ENCODE measurements at regions not wholly inside any gene's neighbourhood (a gene's known extent, or its start where the extent isn't known, plus 50 kb on each side); places are given as distances from the start of the nearest gene placed in this dataset.

DNA sequence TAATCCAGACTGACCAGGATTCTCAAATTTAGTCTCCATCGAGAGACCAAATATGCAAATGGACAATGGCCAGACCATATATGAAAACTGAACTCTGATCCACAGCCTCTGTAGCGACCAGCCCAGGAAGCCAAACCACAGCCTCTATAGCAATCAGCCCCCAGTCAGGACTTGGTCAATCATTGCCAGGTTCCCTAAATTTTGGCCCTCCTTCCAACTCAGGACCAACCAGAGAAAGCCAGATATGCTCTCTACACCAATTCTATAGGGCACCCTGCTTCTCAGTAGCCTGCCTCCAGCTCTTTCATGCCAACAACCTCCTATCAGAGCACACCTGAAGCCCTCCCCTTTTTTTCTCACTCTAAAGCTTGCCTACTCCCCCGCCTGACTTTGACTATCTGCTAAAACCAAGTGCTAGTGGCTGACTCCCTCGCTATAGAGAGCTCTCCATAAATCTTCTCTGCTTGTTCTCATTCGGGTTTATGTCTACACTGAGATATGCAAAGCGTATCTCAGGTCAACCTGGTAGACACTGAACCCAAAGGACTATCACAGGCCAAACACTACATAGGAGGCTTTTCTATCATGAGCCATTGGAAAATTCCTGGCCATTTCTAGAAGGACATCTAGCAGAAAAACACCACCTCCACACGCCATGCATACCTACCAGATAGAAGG lies 110.5 kb upstream of the FUT8 start:
- no peak for FAIRE-seq
- ATAC-seq = no peak
- 90% methylated on average over 7 of the region's 7 CpGs for WGBS (ENCODE audit: missing lambda C conversion rate)
- Histone ChIP-seq H3K4me3 (no peak overlapping the region), H3K27ac (no peak overlapping the region), H3K4me2 (no peak overlapping the region), H3K9me3 (no peaks in the 10 kb centered on the region), H3K4me1 (peaks cover 20% of the 10 kb centered on the region)
- DNase-seq (ENCODE audit: low read depth in 1 of 2, low spot score in 1 of 2) = no peak
- ChIA-PET CTCF (interaction anchor here (2.7 kb wide), 1 partner anchor 14 kb away, joined by 6 read pairs; no protein-coding TSS in a partner anchor), POLR2A (no interaction called here)
- no peak for TF ChIP-seq HOXB13 (CRISPR knock-in tag; IDR thresholded peaks at IDR 0.05; ENCODE audit: low read depth)

DNA sequence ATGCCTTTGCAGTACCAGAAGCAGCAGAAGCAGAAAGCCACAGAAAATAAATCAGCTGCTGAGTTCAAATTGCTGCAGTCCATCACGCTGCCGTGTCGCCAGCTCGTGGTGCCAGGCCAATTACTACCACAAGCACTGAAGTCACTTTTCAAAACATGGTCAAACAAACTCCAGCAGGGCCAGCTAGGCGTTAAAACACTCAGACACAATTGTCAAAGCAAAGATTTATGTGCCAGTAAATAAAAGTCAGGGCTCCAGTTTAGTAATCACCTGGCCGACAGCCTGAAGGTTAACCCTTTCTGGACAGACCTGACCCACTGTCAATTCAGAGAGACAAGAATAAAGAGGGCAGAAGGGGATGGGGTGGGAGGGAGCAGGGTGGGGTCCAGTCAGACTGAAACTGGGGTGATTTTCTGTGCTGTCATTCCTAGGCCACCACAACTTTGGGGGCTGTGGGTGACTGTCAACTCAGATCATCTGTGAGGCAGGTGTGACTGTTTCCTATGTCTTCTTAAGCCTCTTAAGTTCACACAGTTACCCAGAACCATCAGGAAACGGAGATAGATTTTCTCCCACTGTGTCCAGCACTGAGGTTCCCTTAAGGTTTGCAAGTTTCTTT lies 109.8 kb upstream of the FUT8 start:
- Histone ChIP-seq H3K4me1 (peaks cover 14% of the 10 kb centered on the region), H3K27ac (no peak overlapping the region), H3K9me3 (no peaks in the 10 kb centered on the region), H3K4me2 (no peak overlapping the region), H3K4me3 (no peak overlapping the region)
- FAIRE-seq (no peak), ATAC-seq (no peak), DNase-seq (ENCODE audit: low read depth in 1 of 2, low spot score in 1 of 2) (no peak)
- TF ChIP-seq, protein P1, sequence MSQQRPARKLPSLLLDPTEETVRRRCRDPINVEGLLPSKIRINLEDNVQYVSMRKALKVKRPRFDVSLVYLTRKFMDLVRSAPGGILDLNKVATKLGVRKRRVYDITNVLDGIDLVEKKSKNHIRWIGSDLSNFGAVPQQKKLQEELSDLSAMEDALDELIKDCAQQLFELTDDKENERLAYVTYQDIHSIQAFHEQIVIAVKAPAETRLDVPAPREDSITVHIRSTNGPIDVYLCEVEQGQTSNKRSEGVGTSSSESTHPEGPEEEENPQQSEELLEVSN (IDR thresholded peaks at IDR 0.05; ENCODE audit: borderline replicate concordance, low read depth) = no peak
- TF ChIP-seq CEBPB (IDR thresholded peaks at IDR 0.05) (no peak), KDM5A (IDR thresholded peaks at IDR 0.05) (no peak), TFCP2L1 (CRISPR knock-in tag; IDR thresholded peaks at IDR 0.05) (no peak), HDAC2 (IDR thresholded peaks at IDR 0.05) (no peak), GATA3 (IDR thresholded peaks at IDR 0.05; ENCODE audit: borderline replicate concordance) (no peak), SREBF2 (IDR thresholded peaks at IDR 0.05) (no peak), CHD4 (IDR thresholded peaks at IDR 0.05; ENCODE audit: borderline replicate concordance) (no peak), JUNB (IDR thresholded peaks at IDR 0.05) (no peak), EHF (CRISPR knock-in tag; IDR thresholded peaks at IDR 0.05) (no peak), ZNF302 (CRISPR knock-in tag; IDR thresholded peaks at IDR 0.05) (no peak), CBX8 (IDR thresholded peaks at IDR 0.05) (no peak), RFX5 (IDR thresholded peaks at IDR 0.05) (no peak), ZC3H11A (IDR thresholded peaks at IDR 0.05) (no peak)
- TF ChIP-seq, protein P2, sequence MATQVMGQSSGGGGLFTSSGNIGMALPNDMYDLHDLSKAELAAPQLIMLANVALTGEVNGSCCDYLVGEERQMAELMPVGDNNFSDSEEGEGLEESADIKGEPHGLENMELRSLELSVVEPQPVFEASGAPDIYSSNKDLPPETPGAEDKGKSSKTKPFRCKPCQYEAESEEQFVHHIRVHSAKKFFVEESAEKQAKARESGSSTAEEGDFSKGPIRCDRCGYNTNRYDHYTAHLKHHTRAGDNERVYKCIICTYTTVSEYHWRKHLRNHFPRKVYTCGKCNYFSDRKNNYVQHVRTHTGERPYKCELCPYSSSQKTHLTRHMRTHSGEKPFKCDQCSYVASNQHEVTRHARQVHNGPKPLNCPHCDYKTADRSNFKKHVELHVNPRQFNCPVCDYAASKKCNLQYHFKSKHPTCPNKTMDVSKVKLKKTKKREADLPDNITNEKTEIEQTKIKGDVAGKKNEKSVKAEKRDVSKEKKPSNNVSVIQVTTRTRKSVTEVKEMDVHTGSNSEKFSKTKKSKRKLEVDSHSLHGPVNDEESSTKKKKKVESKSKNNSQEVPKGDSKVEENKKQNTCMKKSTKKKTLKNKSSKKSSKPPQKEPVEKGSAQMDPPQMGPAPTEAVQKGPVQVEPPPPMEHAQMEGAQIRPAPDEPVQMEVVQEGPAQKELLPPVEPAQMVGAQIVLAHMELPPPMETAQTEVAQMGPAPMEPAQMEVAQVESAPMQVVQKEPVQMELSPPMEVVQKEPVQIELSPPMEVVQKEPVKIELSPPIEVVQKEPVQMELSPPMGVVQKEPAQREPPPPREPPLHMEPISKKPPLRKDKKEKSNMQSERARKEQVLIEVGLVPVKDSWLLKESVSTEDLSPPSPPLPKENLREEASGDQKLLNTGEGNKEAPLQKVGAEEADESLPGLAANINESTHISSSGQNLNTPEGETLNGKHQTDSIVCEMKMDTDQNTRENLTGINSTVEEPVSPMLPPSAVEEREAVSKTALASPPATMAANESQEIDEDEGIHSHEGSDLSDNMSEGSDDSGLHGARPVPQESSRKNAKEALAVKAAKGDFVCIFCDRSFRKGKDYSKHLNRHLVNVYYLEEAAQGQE (IDR thresholded peaks at IDR 0.05) = no peak
- TF ChIP-seq, protein P3, sequence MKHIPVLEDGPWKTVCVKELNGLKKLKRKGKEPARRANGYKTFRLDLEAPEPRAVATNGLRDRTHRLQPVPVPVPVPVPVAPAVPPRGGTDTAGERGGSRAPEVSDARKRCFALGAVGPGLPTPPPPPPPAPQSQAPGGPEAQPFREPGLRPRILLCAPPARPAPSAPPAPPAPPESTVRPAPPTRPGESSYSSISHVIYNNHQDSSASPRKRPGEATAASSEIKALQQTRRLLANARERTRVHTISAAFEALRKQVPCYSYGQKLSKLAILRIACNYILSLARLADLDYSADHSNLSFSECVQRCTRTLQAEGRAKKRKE (CRISPR knock-in tag; IDR thresholded peaks at IDR 0.05; ENCODE audit: low read depth) = no peak
- TF ChIP-seq, protein P4, sequence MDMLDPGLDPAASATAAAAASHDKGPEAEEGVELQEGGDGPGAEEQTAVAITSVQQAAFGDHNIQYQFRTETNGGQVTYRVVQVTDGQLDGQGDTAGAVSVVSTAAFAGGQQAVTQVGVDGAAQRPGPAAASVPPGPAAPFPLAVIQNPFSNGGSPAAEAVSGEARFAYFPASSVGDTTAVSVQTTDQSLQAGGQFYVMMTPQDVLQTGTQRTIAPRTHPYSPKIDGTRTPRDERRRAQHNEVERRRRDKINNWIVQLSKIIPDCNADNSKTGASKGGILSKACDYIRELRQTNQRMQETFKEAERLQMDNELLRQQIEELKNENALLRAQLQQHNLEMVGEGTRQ (IDR thresholded peaks at IDR 0.05) = no peak
- ChIA-PET POLR2A (no interaction called here), CTCF (interaction anchor here (2.7 kb wide), 1 partner anchor 14 kb away, joined by 6 read pairs; no protein-coding TSS in a partner anchor)
- WGBS (ENCODE audit: missing lambda C conversion rate) = 62% methylated on average over 7 of the region's 7 CpGs

All from A549 (cell line).